ENCODE measurements at regions not wholly inside any gene's neighbourhood (a gene's known extent, or its start where the extent isn't known, plus 50 kb on each side); places are given as distances from the start of the nearest gene placed in this dataset.

DNA sequence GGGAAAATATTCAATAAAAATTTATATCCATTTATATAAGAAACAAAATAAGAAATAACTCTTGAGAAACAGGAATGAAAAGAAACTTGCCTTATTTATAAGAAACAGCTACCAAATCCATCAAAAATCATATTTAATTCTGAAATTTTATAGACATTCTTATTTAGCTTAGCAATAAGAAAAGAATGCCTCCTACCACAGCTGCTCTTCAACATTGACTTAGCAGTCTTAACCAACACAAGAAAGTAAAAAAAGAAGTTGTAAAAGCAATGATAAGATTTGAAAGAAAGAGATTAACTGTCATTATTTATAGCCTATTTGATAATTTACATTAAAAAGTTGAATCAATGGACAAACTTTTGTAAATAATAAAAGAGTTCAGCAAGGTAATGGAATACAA lies 212.8 kb downstream of the ZNF365 start:
- Histone ChIP-seq H3K4me3 (no peak overlapping the region), H3K4me1 (peaks cover 0 to 18% (median 6%) of the 10 kb centered on the region in 4 donors), H3K9me3 (no peaks in the 10 kb centered on the region), H3K27me3 (no peaks in the 10 kb centered on the region), H3K36me3 (no peaks in the 10 kb centered on the region), H3K27ac (no peak overlapping the region)
- intact Hi-C loops (cut with DNase I; ENCODE audit: low total_unique reads): no loop called here
- no peak for DNase-seq
- TF ChIP-seq, protein P1, sequence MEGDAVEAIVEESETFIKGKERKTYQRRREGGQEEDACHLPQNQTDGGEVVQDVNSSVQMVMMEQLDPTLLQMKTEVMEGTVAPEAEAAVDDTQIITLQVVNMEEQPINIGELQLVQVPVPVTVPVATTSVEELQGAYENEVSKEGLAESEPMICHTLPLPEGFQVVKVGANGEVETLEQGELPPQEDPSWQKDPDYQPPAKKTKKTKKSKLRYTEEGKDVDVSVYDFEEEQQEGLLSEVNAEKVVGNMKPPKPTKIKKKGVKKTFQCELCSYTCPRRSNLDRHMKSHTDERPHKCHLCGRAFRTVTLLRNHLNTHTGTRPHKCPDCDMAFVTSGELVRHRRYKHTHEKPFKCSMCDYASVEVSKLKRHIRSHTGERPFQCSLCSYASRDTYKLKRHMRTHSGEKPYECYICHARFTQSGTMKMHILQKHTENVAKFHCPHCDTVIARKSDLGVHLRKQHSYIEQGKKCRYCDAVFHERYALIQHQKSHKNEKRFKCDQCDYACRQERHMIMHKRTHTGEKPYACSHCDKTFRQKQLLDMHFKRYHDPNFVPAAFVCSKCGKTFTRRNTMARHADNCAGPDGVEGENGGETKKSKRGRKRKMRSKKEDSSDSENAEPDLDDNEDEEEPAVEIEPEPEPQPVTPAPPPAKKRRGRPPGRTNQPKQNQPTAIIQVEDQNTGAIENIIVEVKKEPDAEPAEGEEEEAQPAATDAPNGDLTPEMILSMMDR (IDR thresholded peaks at IDR 0.05): no peak

DNA sequence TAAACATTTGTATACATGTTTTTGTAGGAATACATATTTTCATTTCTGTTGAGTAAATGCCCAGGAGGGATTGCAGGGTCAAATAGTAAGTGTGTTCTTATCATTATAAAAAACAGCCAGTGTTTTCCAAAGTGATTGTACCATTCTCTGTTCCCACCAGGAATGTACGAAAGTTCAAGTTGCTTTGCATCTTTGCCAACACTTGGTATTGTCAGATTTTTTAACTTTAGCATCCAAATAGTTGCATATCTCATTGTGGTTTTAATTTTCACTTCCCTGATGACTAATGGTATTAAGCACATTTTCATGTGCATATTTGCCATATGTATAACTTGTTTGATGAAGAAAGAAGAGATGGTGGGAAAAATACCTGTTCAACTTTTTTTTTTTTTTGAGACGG lies 213.9 kb downstream of the ZNF365 start:
- H3K36me3 ChIP-seq: no peaks in the 10 kb centered on the region
- H3K27me3 ChIP-seq: no peaks in the 10 kb centered on the region
- H3K27ac ChIP-seq: no peak overlapping the region
- no peak overlapping the region for H3K4me3 ChIP-seq
- peaks cover 0 to 8% (median 2%) of the 10 kb centered on the region in 4 donors for H3K4me1 ChIP-seq
- TF ChIP-seq, protein P1 (IDR thresholded peaks at IDR 0.05): no peak
- DNase-seq: no peak
- no peaks in the 10 kb centered on the region for H3K9me3 ChIP-seq
- intact Hi-C loops (cut with DNase I; ENCODE audit: low total_unique reads): no loop called here

DNA sequence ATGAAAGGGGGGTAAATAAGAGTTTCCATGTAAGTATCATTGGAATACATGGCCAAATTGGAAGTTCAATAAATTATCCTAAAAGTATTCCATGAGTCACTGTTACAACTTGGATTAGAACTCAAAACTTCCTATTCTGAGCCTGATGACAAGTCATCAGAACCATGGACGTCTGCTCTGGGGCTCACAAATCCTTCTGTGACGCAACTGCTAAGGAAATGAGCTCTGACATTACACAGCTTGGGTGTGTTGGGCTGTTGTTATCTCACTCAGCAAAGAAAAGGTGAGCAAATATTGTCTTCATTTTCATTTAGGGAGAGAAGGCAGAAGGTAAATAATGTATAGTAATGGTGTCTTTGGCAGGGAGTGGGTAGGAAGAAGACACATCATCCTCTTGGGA lies 214.8 kb upstream of the ADO start:
- TF ChIP-seq, protein P1 (IDR thresholded peaks at IDR 0.05): no peak
- Histone ChIP-seq H3K27ac (no peak overlapping the region), H3K36me3 (no peaks in the 10 kb centered on the region), H3K27me3 (no peaks in the 10 kb centered on the region), H3K4me1 (peaks cover 0 to 3% (median 0%) of the 10 kb centered on the region in 4 donors), H3K9me3 (no peaks in the 10 kb centered on the region), H3K4me3 (no peak overlapping the region)
- intact Hi-C loops (cut with DNase I; ENCODE audit: low total_unique reads): loop anchor here (5.0 kb wide), 1 partner anchor 568 kb away; no protein-coding TSS in a partner anchor
- no peak for DNase-seq

- no peak for DNase-seq
- TF ChIP-seq, protein P1 (IDR thresholded peaks at IDR 0.05): no peak
- Histone ChIP-seq H3K36me3 (no peaks in the 10 kb centered on the region), H3K27ac (no peak overlapping the region), H3K9me3 (no peaks in the 10 kb centered on the region), H3K27me3 (no peaks in the 10 kb centered on the region), H3K4me3 (no peak overlapping the region), H3K4me1 (no peaks in the 10 kb centered on the region)
- intact Hi-C loops (cut with DNase I; ENCODE audit: low total_unique reads): loop anchor here (5.0 kb wide), 1 partner anchor 567 kb away; no protein-coding TSS in a partner anchor
These were observed 214.2 kb upstream of the ADO start for GRCh38 chr10:62590306-62590705.

DNA sequence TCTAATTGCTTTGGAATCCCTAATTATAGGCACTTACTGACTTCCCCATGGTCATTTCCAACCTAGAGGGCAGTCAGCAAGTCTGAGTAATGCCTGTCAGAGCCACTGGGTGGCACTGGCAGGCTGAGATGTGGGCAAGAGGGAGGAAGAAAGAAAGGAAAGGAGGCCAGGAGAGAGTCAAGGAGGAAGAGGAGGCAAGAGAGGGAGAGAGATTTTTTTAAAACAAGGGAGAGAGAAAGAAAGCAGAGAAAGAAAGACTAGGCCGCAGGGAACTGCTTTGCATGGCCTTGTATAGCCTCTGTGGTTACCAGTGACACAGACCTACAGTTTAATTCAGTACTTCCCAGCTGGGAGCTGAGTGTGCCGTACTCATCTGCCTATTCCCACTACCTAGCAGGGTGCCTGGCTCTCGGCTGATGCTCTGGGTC lies 210.4 kb upstream of the ADO start:
- Histone ChIP-seq H3K27ac (no peak overlapping the region), H3K9me3 (no peaks in the 10 kb centered on the region), H3K36me3 (no peaks in the 10 kb centered on the region), H3K27me3 (no peaks in the 10 kb centered on the region), H3K4me3 (no peak overlapping the region), H3K4me1 (no peaks in the 10 kb centered on the region)
- intact Hi-C loops (cut with DNase I; ENCODE audit: low total_unique reads): loop anchor here (5.0 kb wide), 1 partner anchor 563 kb away; no protein-coding TSS in a partner anchor
- DNase-seq: peak; percentile 58 to 72
- TF ChIP-seq, protein P1 (IDR thresholded peaks at IDR 0.05): peak; percentile 86 to 87

GRCh38 chr10:62597226-62597625 lies 207.3 kb upstream of the ADO start:
- intact Hi-C loops (cut with DNase I; ENCODE audit: low total_unique reads): no loop called here
- Histone ChIP-seq H3K4me1 (no peaks in the 10 kb centered on the region), H3K27me3 (no peaks in the 10 kb centered on the region), H3K4me3 (no peak overlapping the region), H3K36me3 (no peaks in the 10 kb centered on the region), H3K27ac (no peak overlapping the region), H3K9me3 (peaks cover 0 to 8% (median 0%) of the 10 kb centered on the region in 3 donors)
- TF ChIP-seq, protein P1 (IDR thresholded peaks at IDR 0.05): no peak
- no peak for DNase-seq

All from tibial artery (tissue), 4 donors.